Skeletal muscle satellite cell (primary cell): ENCODE measurements at regions not wholly inside any gene's neighbourhood (a gene's known extent, or its start where the extent isn't known, plus 50 kb on each side); places are given as distances from the start of the nearest gene placed in this dataset.
"Not testable (repeated sequence)": the region's sequence is repeated elsewhere in the genome, so short reads cannot be mapped to it uniquely, and the experiment has no call there.

Source experiments
- H3K27me3 ChIP-seq: 2 replicates; pipeline ENCODE4 v1.7.0; 2013; ENCODE audit warnings: low read length; ENCODE audit not compliant: control insufficient read depth, insufficient read depth
- H3K36me3 ChIP-seq: 2 replicates; pipeline ENCODE4 v1.7.0; 2013; ENCODE audit warnings: mild to moderate bottlenecking, control low read depth, low read length; ENCODE audit not compliant: insufficient read depth
- H3K4me1 ChIP-seq: 2 replicates; pipeline ENCODE4 v1.7.0; 2013; ENCODE audit warnings: low read length; ENCODE audit not compliant: control insufficient read depth, insufficient read depth
- H3K4me2 ChIP-seq: 2 replicates; pipeline ENCODE4 v1.7.0; 2013; ENCODE audit warnings: mild to moderate bottlenecking, low read length
- H3K4me3 ChIP-seq: 2 replicates; pipeline ENCODE4 v1.7.0; 2013; ENCODE audit warnings: low read length
- H3K9ac ChIP-seq: 2 replicates; pipeline ENCODE4 v1.7.0; 2013; ENCODE audit warnings: mild to moderate bottlenecking, low read depth, low read length, moderate library complexity
- H3K9me3 ChIP-seq: replicated peaks from 2 replicates; pipeline ENCODE4 v1.7.0; 2013; ENCODE audit warnings: mild to moderate bottlenecking, control low read depth, low read length

- Histone ChIP-seq H3K9ac (no peak overlapping the region), H3K9me3 (no peaks in the 10 kb centered on the region)
These were observed 214.8 kb upstream of the MMS22L start for GRCh38 chr6:97497713-97498331.

GRCh38 chr6:97501853-97502252, 218.8 kb upstream of the MMS22L start:
- Histone ChIP-seq H3K4me3 (no peak overlapping the region), H3K27me3 (no peaks in the 10 kb centered on the region), H3K4me2 (no peak overlapping the region), H3K4me1 (no peaks in the 10 kb centered on the region), H3K9me3 (no peaks in the 10 kb centered on the region), H3K9ac (no peak overlapping the region), H3K36me3 (no peaks in the 10 kb centered on the region)

More at GRCh38 chr6:97497713-97498331, 214.8 kb upstream of the MMS22L start:
- no peaks in the 10 kb centered on the region for H3K4me1 ChIP-seq
- no peak overlapping the region for H3K4me2 ChIP-seq
- H3K27me3 ChIP-seq = no peaks in the 10 kb centered on the region
- no peak overlapping the region for H3K4me3 ChIP-seq
- H3K36me3 ChIP-seq = no peaks in the 10 kb centered on the region

- Histone ChIP-seq H3K27me3 (no peaks in the 10 kb centered on the region), H3K36me3 (no peaks in the 10 kb centered on the region), H3K9ac (no peak overlapping the region), H3K4me3 (no peak overlapping the region), H3K4me1 (no peaks in the 10 kb centered on the region), H3K9me3 (no peaks in the 10 kb centered on the region), H3K4me2 (no peak overlapping the region)
These were observed 225.6 kb upstream of the MMS22L start for GRCh38 chr6:97508646-97509045.

GRCh38 chr6:97513260-97513659, 230.2 kb upstream of the MMS22L start:
- H3K9me3 ChIP-seq, H3K4me3 ChIP-seq, H3K9ac ChIP-seq, H3K4me1 ChIP-seq, H3K27me3 ChIP-seq, H3K36me3 ChIP-seq, H3K4me2 ChIP-seq: not testable (repeated sequence)

- Histone ChIP-seq H3K36me3 (no peaks in the 10 kb centered on the region), H3K27me3 (no peaks in the 10 kb centered on the region), H3K4me2 (no peak overlapping the region), H3K9ac (no peak overlapping the region), H3K4me3 (no peak overlapping the region), H3K4me1 (no peaks in the 10 kb centered on the region), H3K9me3 (no peaks in the 10 kb centered on the region)
These were observed 241.8 kb upstream of the MMS22L start for GRCh38 chr6:97524811-97525210.

GRCh38 chr6:97535800-97536199, 252.8 kb upstream of the MMS22L start:
- no peaks in the 10 kb centered on the region for H3K9me3 ChIP-seq
- no peak overlapping the region for H3K4me3 ChIP-seq
- H3K4me2 ChIP-seq = no peak overlapping the region
- H3K9ac ChIP-seq = no peak overlapping the region
- peaks cover 8% of the 10 kb centered on the region for H3K27me3 ChIP-seq
- no peaks in the 10 kb centered on the region for H3K4me1 ChIP-seq
- H3K36me3 ChIP-seq = no peaks in the 10 kb centered on the region

- no peaks in the 10 kb centered on the region for H3K4me1 ChIP-seq
- H3K27me3 ChIP-seq = no peaks in the 10 kb centered on the region
- no peak overlapping the region for H3K4me2 ChIP-seq
- H3K9me3 ChIP-seq = no peaks in the 10 kb centered on the region
- H3K36me3 ChIP-seq = no peaks in the 10 kb centered on the region
- H3K9ac ChIP-seq = no peak overlapping the region
- no peak overlapping the region for H3K4me3 ChIP-seq
These were observed 265.3 kb upstream of the MMS22L start for GRCh38 chr6:97548354-97548753.

GRCh38 chr6:97557355-97557754, 274.3 kb upstream of the MMS22L start:
- Histone ChIP-seq H3K36me3 (no peaks in the 10 kb centered on the region), H3K9ac (no peak overlapping the region), H3K4me2 (no peak overlapping the region), H3K4me1 (no peaks in the 10 kb centered on the region), H3K4me3 (no peak overlapping the region), H3K9me3 (no peaks in the 10 kb centered on the region), H3K27me3 (no peaks in the 10 kb centered on the region)

GRCh38 chr6:97563529-97563928, 280.5 kb upstream of the MMS22L start:
- Histone ChIP-seq H3K9ac (no peak overlapping the region), H3K4me3 (no peak overlapping the region), H3K27me3 (peaks cover 3% of the 10 kb centered on the region), H3K9me3 (no peaks in the 10 kb centered on the region), H3K4me2 (no peak overlapping the region), H3K36me3 (no peaks in the 10 kb centered on the region), H3K4me1 (no peaks in the 10 kb centered on the region)

- no peaks in the 10 kb centered on the region for H3K36me3 ChIP-seq
- H3K9me3 ChIP-seq = no peaks in the 10 kb centered on the region
- H3K4me2 ChIP-seq = no peak overlapping the region
- peaks cover 9% of the 10 kb centered on the region for H3K27me3 ChIP-seq
- H3K4me3 ChIP-seq = no peak overlapping the region
- H3K4me1 ChIP-seq = no peaks in the 10 kb centered on the region
- H3K9ac ChIP-seq = no peak overlapping the region
These were observed 289.9 kb upstream of the MMS22L start for GRCh38 chr6:97572943-97573342.

- H3K27me3 ChIP-seq = no peaks in the 10 kb centered on the region
- no peak overlapping the region for H3K4me2 ChIP-seq
- no peak overlapping the region for H3K4me3 ChIP-seq
- H3K36me3 ChIP-seq = no peaks in the 10 kb centered on the region
- no peak overlapping the region for H3K9ac ChIP-seq
- no peaks in the 10 kb centered on the region for H3K9me3 ChIP-seq
- no peaks in the 10 kb centered on the region for H3K4me1 ChIP-seq
These were observed 303.3 kb upstream of the MMS22L start for GRCh38 chr6:97586344-97586743.

GRCh38 chr6:97591955-97592354, 308.9 kb upstream of the MMS22L start:
- no peak overlapping the region for H3K4me3 ChIP-seq
- H3K4me2 ChIP-seq = no peak overlapping the region
- H3K27me3 ChIP-seq = no peaks in the 10 kb centered on the region
- no peak overlapping the region for H3K9ac ChIP-seq
- no peaks in the 10 kb centered on the region for H3K9me3 ChIP-seq
- H3K4me1 ChIP-seq = peaks cover 10% of the 10 kb centered on the region
- no peaks in the 10 kb centered on the region for H3K36me3 ChIP-seq
